IMR-90 (cell line): ENCODE measurements at regions not wholly inside any gene's neighbourhood (a gene's known extent, or its start where the extent isn't known, plus 50 kb on each side); places are given as distances from the start of the nearest gene placed in this dataset.

ENCODE experiments used
- BHLHE40 ChIP-seq: fragments of 150-350 bp; IDR thresholded peaks from 2 replicates; pipeline ENCODE4 v1.6.1; 2016; ENCODE audit warnings: mild to moderate bottlenecking, low read depth, low read length
- MAZ ChIP-seq: IDR thresholded peaks from 2 replicates; pipeline ENCODE4 v1.6.1; 2012; ENCODE audit warnings: low read depth, mild to moderate bottlenecking, low read length, improper control_type of control experiment, moderate library complexity, borderline replicate concordance
- MXI1 ChIP-seq: IDR thresholded peaks from 2 replicates; pipeline ENCODE4 v1.6.1; 2012; ENCODE audit warnings: low read depth, mild to moderate bottlenecking, low read length, moderate library complexity, borderline replicate concordance
- POLR2A ChIP-seq: IDR thresholded peaks from 2 replicates; pipeline ENCODE4 v1.6.1; 2012; ENCODE audit warnings: mild to moderate bottlenecking, low read depth, low read length
- TF ChIP-seq, protein P1 (sequence below): conservative IDR thresholded peaks from 2 replicates; pipeline ENCODE4 v1.5.1; 2012; ENCODE audit warnings: mild to moderate bottlenecking, low read depth, low read length, improper control_type of control experiment
- TF ChIP-seq, protein P2 (sequence below): fragments of 150-350 bp; IDR thresholded peaks from 2 replicates; pipeline ENCODE4 v1.6.1; 2017; ENCODE audit warnings: mild to moderate bottlenecking, antibody characterized with exemption, low read length, low read depth

DNA sequence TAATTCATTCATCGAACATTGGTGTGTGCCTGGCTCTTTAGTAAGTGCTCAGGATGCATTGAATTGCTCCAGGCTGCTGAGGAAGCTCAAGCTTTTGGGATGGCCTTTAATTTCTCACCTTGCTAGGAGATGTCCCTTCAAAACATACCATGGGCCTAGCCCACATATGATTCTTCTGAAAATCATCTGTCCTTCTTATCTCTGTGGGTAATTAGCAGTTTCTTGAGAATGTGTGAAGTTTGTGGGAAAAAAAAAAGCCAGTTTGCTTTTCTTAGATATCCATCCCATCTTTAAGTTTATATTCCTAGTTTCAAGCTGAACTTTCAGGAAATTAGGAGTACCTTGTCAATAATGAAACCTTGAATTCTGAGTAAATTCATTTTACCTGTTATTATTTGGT, 532.3 kb upstream of the SUCLG2 start:
- TF ChIP-seq MXI1: no peak
- TF ChIP-seq MAZ: no peak
- TF ChIP-seq, protein P1, sequence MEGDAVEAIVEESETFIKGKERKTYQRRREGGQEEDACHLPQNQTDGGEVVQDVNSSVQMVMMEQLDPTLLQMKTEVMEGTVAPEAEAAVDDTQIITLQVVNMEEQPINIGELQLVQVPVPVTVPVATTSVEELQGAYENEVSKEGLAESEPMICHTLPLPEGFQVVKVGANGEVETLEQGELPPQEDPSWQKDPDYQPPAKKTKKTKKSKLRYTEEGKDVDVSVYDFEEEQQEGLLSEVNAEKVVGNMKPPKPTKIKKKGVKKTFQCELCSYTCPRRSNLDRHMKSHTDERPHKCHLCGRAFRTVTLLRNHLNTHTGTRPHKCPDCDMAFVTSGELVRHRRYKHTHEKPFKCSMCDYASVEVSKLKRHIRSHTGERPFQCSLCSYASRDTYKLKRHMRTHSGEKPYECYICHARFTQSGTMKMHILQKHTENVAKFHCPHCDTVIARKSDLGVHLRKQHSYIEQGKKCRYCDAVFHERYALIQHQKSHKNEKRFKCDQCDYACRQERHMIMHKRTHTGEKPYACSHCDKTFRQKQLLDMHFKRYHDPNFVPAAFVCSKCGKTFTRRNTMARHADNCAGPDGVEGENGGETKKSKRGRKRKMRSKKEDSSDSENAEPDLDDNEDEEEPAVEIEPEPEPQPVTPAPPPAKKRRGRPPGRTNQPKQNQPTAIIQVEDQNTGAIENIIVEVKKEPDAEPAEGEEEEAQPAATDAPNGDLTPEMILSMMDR: no peak
- no peak for TF ChIP-seq POLR2A
- TF ChIP-seq, protein P2, sequence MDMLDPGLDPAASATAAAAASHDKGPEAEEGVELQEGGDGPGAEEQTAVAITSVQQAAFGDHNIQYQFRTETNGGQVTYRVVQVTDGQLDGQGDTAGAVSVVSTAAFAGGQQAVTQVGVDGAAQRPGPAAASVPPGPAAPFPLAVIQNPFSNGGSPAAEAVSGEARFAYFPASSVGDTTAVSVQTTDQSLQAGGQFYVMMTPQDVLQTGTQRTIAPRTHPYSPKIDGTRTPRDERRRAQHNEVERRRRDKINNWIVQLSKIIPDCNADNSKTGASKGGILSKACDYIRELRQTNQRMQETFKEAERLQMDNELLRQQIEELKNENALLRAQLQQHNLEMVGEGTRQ: no peak
- no peak for TF ChIP-seq BHLHE40
